GM21825 (cell line): ENCODE measurements at regions not wholly inside any gene's neighbourhood (a gene's known extent, or its start where the extent isn't known, plus 50 kb on each side); places are given as distances from the start of the nearest gene placed in this dataset.
A peak's percentile ranks its signal among the peaks of the same experiment; 100 is the strongest.
"Not testable (repeated sequence)": the region's sequence is repeated elsewhere in the genome, so short reads cannot be mapped to it uniquely, and the experiment has no call there.

Source experiments
- ATAC-seq: cut with Tn5 transposase; IDR thresholded peaks from one replicate; pipeline ENCODE4 v1.9.1; 2021; ENCODE audit warnings: mild to moderate bottlenecking, moderate library complexity; ENCODE audit not compliant: unreplicated experiment

DNA sequence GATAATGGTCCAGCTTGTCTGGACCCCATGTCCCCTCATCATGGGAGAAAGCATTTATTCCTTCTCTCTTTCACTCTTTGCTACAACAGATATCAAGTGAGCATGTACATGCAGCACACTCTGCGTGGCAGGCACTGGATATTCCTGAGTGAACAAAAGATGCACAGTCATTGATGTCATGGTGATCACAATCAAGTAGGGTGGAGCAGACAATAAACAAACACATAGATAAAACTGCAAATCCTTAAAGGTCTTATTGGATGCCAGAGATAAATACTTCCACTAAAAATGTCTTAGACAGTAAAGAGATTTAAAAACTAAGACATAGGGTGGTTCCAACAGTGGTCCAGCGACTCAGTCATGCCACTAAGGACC is 178.0 kb downstream of the ZC3H11B start:
- no peak for ATAC-seq

DNA sequence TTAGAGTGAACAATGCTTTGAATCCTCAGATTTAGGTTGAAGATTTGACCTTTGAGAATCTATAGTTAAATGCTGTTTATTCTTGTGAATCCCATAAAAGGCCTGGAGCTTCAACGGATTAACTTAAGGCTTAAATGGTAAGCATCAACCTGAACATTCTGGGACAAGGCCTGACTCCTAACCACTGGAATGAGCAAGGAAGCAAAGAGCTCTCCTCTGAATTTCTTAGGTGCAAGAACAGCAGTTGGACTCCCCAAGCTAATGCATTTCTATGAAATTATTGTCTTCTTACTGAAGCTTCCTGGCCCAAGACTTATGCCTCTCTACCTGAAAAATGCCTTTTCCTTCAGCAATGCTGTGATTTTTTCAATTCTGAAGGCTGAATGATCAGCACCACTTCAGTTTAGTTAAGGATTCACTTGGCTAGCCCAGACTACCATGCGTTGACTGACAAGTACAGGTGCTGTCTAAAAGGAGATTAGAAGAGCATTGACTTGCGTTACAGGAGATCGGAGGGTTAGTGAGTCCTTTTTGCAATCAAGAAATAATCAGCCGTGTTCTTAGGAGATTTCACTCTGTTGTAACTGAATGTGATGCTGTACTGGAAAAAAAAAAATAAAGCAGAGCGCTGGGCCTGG is 178.5 kb downstream of the ZC3H11B start:
- no peak for ATAC-seq

DNA sequence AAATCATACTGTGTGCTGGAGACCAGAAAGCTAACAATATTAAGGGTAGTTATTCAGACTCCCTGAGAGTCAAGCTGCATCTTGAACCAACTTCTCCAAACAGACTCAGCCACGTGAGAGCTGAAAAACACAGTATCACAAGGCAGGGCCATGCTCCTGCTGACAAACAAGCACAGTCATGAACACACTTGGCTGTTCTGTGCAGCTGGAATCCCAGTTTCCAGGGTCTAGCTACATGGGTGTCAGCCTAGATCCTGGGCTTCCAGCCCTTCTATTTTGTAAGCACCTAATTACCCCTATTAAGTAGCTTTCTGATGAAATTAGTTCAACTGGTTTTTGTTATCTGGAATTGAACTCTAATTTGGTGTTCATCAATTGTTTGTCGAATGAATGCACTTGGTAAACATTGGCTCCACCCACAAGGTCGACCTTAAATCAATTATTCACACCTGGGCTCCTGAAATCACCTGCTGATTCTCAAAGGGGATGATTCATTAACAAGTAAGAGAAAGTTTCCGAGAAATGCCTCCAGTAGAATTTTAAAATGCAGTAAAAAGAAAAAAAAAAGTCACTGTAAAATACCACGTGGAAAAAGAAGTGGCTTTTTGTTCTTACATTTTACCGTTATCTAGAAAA is 179.3 kb downstream of the ZC3H11B start:
- no peak for ATAC-seq

DNA sequence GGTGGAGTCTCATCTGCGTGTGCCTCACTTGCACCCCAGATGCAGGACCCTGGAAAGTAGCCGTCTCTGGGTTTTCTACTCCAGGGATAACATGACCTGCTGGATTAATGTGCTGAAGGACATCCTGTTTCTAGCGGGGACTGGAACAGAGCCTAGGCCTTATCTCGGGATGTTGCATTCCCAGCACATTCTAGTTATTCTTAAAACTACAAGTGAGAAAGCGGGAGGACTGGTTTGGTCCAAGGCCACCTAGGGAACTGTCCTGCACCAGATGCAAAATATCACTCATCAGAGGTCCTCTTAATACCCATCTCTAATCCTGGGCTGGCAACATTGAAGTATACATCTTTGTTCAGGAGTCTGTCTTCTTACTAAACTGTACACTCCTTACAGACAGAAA is 179.9 kb downstream of the ZC3H11B start:
- ATAC-seq, result no peak

DNA sequence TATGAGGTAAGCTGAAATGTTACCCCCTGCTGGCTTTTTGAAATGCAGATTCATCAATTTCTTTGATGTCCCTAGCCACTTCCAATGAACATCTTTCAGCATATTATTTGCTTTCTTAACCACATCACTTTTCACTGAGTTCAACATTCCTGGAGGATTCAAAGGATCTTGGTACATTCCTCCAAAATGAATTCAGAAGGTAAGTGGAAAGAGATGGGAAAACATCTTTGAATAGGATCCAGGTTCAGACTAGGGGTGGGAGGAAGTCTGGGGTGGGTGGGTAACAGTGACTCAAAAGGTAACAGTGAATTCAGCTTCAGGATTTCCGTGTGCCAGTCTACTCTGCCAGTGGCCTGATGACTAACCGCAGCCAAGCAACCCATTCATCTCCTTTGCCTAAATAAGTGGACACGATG is 180.7 kb downstream of the ZC3H11B start:
- ATAC-seq, result no peak

DNA sequence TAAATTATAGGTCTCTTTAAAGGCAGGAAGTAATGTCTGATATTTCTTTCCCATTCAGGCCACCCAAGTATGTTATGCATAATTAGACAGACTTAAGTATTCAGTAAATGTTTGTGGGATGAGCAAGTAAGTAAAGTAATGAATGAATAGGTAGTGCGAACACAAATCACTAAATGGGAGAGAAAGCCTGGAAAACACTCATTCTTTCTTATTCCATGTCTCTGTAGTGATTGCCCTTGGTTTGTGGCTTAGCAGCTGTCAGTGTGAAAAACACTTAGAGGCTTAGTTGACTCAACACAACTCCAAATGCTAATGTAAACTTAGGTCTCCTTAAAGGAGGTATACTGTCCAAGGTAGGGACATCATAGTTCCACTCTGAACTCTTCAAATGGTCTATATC is 182.5 kb downstream of the ZC3H11B start:
- no peak for ATAC-seq

DNA sequence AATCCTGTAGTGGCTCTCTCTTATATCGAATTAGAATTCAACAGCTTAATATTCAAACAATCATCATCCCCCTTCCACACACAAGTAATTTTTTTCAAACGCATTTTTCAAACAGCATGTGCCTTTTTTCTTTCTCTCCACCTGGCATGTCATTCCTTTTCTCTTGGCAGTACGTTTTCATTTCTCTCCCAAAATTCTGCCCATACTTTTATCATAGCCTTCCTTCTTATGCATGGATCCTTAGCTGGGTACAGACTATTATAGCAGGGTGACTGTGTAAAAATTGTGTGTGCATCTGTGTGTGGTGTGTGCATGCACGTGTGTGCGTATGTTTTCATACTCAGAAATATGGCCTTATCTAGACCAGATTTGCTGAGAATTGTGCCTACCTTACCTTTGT is 184.3 kb downstream of the ZC3H11B start:
- no peak for ATAC-seq

DNA sequence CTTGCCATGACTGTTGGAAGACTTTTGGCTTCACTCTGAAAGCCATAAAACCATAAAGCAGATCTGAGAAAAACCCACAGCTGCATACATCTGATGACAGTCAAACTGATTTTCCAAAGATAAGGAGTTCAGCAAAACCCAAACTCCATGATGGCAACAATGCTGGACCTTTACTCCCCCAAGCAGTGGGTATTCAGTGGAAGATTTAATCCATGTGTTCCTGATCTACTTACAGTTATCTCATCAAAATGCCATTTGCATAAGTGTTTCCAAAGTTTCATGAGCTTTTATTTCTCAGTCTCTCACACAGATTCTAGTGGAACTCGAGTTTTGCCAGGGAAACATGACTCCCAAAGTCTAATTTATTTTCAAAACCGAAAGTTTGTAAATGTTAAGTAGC is 184.9 kb downstream of the ZC3H11B start:
- no peak for ATAC-seq

DNA sequence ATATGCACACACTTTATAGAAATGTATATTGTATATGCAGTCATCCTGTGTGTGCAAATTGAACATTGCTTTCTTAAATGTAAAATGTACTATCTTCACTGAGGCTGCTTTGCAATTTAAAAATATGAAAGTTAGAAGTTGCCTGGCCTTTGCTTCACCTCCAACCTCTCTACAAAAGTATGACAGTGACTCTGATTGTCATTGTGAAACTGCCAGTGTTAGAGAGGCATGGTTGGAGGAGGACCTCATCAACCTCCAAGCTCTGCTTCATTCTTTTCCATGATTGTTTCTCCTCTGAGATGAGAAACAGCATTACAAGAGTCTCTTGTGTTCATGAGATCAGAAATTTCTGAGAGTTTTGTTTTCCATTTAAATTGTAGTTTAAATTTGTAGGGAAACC is 185.5 kb downstream of the ZC3H11B start:
- peak; percentile 56 for ATAC-seq

DNA sequence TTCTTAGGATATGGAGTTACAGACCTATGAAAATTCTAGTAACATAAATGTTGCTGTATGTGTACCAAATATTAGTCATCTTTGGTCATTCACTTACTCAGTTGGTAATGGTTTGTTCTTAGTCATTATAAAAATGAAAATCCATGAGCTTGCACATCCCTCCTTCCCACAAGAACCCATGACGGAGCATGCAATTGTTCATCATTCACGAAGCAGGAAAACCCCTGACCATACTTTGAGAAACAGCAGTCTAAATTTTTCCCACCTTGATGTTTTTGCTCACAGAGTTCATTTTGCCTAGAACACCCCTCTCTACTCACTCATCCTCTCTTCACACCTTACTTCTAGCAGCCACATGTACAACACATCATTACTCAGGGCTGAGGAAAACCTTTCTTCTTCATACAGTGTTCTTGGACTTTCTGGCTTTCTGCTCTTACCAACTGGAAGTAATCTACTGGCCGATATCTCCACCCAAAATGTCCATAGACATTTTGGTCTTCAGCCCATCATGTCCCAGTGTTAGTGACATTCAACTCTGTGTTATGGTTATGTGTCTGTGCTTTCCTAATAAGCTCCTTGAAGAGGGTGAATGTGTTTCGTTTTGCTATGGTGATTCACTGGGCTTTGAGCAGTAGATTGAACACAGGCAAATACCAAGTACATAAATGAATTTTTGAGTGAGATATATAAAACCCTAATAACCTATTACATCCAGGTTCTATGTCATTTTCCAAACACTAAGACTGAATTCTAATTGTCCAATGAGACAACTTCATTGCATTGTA is 189.9 kb downstream of the ZC3H11B start:
- no peak for ATAC-seq

DNA sequence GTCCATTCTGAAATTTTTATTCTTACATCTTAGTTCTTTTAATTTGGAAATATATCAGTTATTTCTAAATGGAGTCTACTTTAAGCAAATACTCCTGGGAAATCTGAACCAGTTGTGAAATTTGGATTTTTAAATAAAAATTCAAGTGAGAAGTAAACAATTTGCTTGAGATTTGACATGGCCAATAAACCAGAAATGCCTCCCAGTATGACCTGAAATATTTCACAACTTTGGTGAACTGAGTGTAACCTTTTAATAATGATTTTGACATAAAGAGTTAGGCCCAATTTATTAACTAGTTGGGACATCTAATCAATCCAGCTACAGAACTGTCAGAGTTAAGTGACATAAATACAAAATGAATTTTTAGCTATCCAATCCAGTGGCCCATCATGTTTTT is 192.0 kb downstream of the ZC3H11B start:
- no peak for ATAC-seq

DNA sequence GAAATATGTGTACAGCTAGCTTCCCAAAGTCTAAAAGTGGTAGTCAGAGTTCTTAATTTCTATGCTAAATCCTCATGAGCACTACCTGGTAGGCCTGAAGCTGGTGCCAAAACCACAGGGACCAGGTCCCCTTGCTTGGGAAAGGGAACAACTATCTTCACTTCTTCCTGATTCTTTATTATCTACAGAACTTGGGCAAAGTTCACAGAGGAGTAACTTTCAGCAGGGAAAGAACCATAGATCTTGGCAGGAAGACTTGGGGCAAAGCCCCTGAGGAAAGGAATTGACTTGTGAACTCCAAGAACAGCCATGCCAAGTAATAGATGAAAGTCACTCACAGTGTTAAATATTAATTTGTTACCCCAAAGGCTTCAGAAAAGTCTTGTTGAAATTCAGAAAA is 193.0 kb downstream of the ZC3H11B start:
- no peak for ATAC-seq

DNA sequence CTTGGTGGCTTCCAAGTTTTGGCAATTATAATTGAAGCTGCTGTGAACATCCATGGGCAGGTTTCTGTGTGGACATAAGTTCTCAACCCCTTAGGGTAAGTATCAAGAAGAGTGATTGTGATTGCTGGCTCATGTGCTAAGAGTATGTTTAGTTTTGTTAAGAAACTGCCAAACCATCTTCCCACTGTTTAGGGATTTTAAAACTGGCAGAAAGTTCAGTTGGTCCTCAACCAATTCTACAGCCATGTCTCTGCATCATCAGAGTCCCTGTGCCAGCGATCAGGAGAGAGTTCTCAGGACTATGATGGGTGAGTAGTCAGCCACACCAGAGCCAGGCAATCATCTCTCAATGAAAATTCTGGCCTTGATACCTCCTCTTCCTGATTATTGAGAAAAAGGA is 193.8 kb downstream of the ZC3H11B start:
- ATAC-seq, result no peak

DNA sequence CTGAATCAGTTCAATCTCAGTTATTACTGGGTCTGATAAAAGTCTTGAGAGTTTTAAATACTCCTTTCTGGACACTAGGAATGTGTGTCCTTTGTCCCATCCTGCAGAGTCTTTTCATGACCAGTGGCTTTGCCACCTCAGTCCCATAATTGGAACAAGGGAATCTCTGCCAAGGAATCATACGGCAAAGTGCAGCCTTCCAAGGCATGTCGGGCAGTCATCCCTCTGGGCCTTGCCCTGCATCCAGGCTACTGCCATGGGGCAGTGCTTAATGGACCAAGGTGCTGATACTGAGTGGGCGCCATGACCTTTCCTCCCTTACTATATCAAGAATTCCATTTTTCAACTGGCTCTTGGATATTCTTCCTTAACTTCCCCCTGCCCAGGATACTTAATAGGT is 195.3 kb downstream of the ZC3H11B start:
- ATAC-seq, result no peak

DNA sequence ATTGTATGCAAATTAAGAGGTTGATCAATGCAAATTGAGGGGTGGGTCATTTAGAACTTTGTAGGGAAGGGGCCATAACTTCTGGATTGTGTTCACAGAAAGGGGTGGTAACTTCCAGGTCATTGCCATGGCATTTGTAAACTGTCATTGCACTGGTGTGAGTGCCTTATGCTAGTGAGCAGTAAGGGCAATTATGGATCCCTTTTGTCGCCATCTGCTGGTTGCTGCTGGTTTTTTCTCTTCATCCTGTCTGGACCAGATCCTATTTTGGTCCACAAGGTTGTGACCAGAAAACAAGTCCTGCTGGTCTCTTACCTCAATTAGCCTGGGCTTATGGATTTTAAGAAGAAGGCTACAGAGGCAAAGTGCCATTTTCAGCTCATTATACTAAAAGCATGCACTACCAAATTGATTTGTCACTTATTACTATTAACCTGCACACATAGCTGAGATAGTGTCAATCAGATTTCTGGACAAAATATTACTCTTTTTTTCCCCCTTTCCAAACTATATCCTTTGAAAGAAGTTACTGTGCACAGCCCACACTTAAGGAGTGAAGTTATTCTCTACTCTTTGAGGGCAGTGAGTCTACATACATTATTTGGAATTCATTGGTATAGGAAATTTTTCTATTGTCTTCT is 196.2 kb downstream of the ZC3H11B start:
- peak; percentile 93 for ATAC-seq

DNA sequence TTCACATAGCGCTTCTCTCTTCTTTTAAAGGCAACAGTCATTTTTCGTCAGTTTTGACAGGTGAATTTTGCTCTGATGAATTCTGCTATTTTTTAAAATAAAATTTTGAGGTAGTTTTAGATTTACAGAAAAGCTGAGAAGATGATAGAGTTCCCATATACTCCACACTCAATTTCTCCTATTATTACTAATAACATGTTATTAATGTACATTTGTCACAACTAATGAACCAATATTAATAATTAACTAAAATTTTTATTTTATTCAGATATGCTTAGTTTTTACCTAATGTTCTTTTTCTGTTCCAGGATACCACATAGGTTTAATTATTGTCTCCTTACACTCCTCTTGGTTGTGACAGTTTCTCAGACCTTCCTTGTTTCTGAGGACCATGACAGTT is 197.0 kb downstream of the ZC3H11B start:
- ATAC-seq, result no peak

DNA sequence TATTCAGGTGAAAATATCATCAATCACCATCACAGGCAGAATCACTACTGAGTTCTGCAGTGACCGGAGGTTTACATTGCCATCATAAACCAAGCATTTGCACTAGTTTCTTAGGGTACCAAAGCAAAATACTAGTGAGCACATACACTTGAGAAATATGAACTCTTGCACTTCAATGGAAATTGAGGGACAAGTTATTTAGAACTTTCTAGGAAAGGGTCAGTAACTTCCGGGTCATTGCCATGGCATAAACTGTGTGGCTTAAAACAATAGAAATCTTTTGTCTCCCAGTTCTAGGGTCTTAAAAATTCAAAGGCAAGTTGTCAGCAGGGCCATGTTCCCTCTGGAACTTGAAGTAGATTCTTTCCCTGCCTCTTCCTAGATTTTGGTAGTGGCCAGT is 197.5 kb downstream of the ZC3H11B start:
- no peak for ATAC-seq

DNA sequence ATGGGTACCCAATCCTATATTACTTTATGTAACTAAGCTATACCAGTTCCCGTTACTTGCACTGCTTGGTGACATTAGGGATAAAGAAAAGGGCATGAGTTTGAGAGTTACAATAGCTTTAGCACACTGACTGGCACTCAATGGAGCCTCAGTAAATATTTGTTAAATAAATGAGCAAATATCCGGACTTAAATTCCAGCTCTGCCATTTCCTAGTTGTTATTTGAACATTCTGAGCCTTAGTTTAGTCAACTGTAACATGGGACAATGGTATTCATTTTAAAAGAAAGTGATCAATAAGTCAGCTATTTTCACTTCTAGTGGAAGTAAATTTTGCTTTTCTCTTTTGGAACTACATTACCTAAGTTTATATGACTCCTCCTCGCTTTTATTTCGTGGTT is 198.7 kb downstream of the ZC3H11B start:
- ATAC-seq, result no peak

DNA sequence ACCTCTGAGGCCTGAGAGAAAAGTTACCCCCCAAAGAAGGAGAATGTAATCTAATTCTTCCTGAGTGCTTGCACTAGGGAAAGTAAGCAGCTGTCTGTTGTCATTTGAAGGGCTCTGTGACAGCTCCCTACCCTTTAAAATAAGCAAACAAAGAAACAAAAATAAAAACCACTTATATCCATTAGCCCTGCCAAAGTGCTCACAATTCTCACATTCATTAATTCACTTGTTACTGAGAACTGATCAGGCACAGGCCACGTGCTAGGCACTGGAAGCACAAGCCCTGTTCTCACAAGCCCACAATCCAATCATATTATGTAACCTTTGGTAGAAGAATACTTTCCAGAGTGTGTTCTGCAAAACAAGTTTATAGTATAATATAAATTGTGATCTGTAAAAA is 199.4 kb downstream of the ZC3H11B start:
- ATAC-seq, result no peak

DNA sequence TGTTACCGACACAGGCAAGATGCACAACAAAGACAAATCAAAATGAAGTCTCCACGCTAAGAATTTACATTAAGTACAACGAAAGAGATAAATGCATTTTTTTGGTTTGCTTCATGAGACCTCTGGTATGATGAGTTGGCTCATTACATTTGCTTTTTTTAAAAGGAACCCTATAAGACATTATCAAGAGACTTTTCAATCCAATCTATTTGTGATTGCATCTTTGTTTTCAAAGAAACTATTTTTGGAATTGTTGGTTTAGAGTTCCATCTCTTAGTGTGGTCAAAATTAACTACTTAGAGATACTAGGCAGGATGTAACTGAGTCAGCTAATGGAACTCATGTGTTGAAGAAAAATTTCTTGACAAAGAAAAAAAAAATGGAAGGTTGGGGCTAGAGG is 200.1 kb downstream of the ZC3H11B start:
- no peak for ATAC-seq

DNA sequence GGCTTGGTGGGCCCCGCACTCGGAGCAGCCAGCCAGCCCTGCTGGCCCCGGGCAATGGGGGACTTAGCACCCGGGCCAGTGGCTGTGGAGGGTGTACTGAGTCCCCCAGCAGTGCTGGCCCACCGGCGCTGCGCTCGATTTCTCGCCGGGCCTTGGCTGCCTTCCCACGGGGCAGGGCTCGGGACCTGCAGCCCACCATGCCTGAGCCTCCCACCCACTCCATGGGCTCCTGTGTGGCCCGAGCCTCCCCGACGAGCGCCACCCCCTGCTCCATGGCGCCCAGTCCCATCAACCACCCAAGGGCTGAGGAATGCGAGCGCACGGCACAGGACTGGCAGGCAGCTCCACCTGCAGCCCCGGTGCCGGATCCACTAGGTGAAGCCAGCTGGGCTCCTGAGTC is 202.2 kb downstream of the ZC3H11B start:
- not testable (repeated sequence) for ATAC-seq
